ENCODE measurements at regions not wholly inside any gene's neighbourhood (a gene's known extent, or its start where the extent isn't known, plus 50 kb on each side); places are given as distances from the start of the nearest gene placed in this dataset.

GRCh38 chr7:28315565-28316410 lies 96.5 kb upstream of the CREB5 start:
- in situ Hi-C loops (cut with HindIII; ENCODE audit: low pct_unique_long_range_greater_than_20kb, low sequenced_read_pairs): no loop called here

GRCh38 chr7:28316489-28316888 lies 95.8 kb upstream of the CREB5 start:
- ATAC-seq (no peak), DNase-seq (ENCODE audit: low read depth, low spot score) (no peak)
- POLR2A ChIA-PET: no interaction called here
- Histone ChIP-seq H3K4me3 (ENCODE audit: low read depth in 2 of 2, low read length in 2 of 2) (no peak overlapping the region), H3K4me1 (ENCODE audit: control insufficient read depth, insufficient read depth, low read length) (no peaks in the 10 kb centered on the region), H3K9me3 (ENCODE audit: control insufficient read depth, insufficient read depth, low read depth, low read length) (no peaks in the 10 kb centered on the region), H3K36me3 (ENCODE audit: control insufficient read depth, insufficient read depth, low read length) (no peaks in the 10 kb centered on the region), H3K27me3 (ENCODE audit: control insufficient read depth, insufficient read depth, low read length) (peaks cover 38% of the 10 kb centered on the region), H3K27ac (ENCODE audit: low read length) (no peak overlapping the region)
- TF ChIP-seq CTCF (IDR thresholded peaks at IDR 0.05) (no peak), SIN3A (IDR thresholded peaks at IDR 0.05; ENCODE audit: borderline replicate concordance, insufficient read depth, low read depth, low read length) (no peak), POLR2AphosphoS5 (IDR thresholded peaks at IDR 0.05; ENCODE audit: low read depth, low read length) (no peak), TCF7L2 (IDR thresholded peaks at IDR 0.05; ENCODE audit: low read depth, low read length) (no peak), REST (IDR thresholded peaks at IDR 0.05; ENCODE audit: insufficient read depth in 1 of 2, low read depth in 2 of 2, low read length in 1 of 2) (no peak)
- CTCF ChIA-PET: no interaction called here
- in situ Hi-C loops (cut with HindIII; ENCODE audit: low pct_unique_long_range_greater_than_20kb, low sequenced_read_pairs): no loop called here
- intact Hi-C loops (cut with micrococcal nuclease; ENCODE audit: unreplicated experiment): no loop called here
- BruUV-seq (replicated peaks): no TSS peak

More at GRCh38 chr7:28315565-28316410, 96.5 kb upstream of the CREB5 start:
- Histone ChIP-seq H3K9me3 (ENCODE audit: control insufficient read depth, insufficient read depth, low read depth, low read length) (no peaks in the 10 kb centered on the region), H3K36me3 (ENCODE audit: control insufficient read depth, insufficient read depth, low read length) (no peaks in the 10 kb centered on the region), H3K4me1 (ENCODE audit: control insufficient read depth, insufficient read depth, low read length) (no peaks in the 10 kb centered on the region), H3K4me3 (ENCODE audit: low read depth in 2 of 2, low read length in 2 of 2) (no peak overlapping the region), H3K27ac (ENCODE audit: low read length) (no peak overlapping the region), H3K27me3 (ENCODE audit: control insufficient read depth, insufficient read depth, low read length) (peaks cover 41% of the 10 kb centered on the region)
- DNase-seq (ENCODE audit: low read depth, low spot score) (no peak), ATAC-seq (no peak)
- ChIA-PET CTCF (no interaction called here), POLR2A (no interaction called here)
- TF ChIP-seq REST (IDR thresholded peaks at IDR 0.05; ENCODE audit: insufficient read depth in 1 of 2, low read depth in 2 of 2, low read length in 1 of 2) (no peak), SIN3A (IDR thresholded peaks at IDR 0.05; ENCODE audit: borderline replicate concordance, insufficient read depth, low read depth, low read length) (no peak), POLR2AphosphoS5 (IDR thresholded peaks at IDR 0.05; ENCODE audit: low read depth, low read length) (no peak), CTCF (IDR thresholded peaks at IDR 0.05) (no peak), TCF7L2 (IDR thresholded peaks at IDR 0.05; ENCODE audit: low read depth, low read length) (no peak)
- no TSS peak for BruUV-seq (replicated peaks)
- intact Hi-C loops (cut with micrococcal nuclease; ENCODE audit: unreplicated experiment): no loop called here

Data from Panc1 (cell line).